Natural killer cell (primary cell): ENCODE measurements at regions not wholly inside any gene's neighbourhood (a gene's known extent, or its start where the extent isn't known, plus 50 kb on each side); places are given as distances from the start of the nearest gene placed in this dataset.

Source experiments
- ATAC-seq, 3 donors: fragments of 150-1000 bp in 2 of 3; fragments of 200-7000 bp in 1 of 3; cut with Tn5 transposase; 1 replicate in 1 of 3; 2 replicates in 2 of 3; pipeline ENCODE4 v1.10.0; 2021; ENCODE audit warnings: mild to moderate bottlenecking in 2 of 3, moderate library complexity in 2 of 3
- DNase-seq, 2 donors: peaks; one replicate each; pipeline versions ENCODE4 v3.0.0 to v3.0.0-alpha.2; 2013 to 2021; ENCODE audit warnings: mixed read lengths in 1 of 2
- H3K27ac ChIP-seq: one replicate; pipeline ENCODE4 v1.5.1; 2013; ENCODE audit warnings: mild to moderate bottlenecking, low read length
- H3K27me3 ChIP-seq: one replicate; pipeline ENCODE4 v1.6.1; 2013; ENCODE audit warnings: low read length; ENCODE audit not compliant: control insufficient read depth, insufficient read depth
- H3K36me3 ChIP-seq: one replicate; pipeline ENCODE4 v1.6.1; 2013; ENCODE audit warnings: low read length; ENCODE audit not compliant: control insufficient read depth, insufficient read depth
- H3K4me1 ChIP-seq: one replicate; pipeline ENCODE4 v1.6.1; 2013; ENCODE audit warnings: low read length; ENCODE audit not compliant: control insufficient read depth, insufficient read depth
- H3K4me3 ChIP-seq: one replicate; pipeline ENCODE4 v1.5.1; 2013; ENCODE audit warnings: low read length
- H3K9me3 ChIP-seq: one replicate; pipeline ENCODE4 v1.6.1; 2013; ENCODE audit warnings: low read length; ENCODE audit not compliant: control insufficient read depth, insufficient read depth
- H3K27ac Mint-ChIP-seq, 2 donors: one replicate each; pipeline ENCODE4 v1.8.0; 2022; ENCODE audit warnings: mild to moderate bottlenecking in 2 of 2, mixed read lengths in 2 of 2, moderate library complexity in 1 of 2
- H3K27me3 Mint-ChIP-seq, 2 donors: one replicate each; pipeline ENCODE4 v1.8.0; 2022; ENCODE audit warnings: low read depth in 2 of 2, mixed read lengths in 2 of 2
- H3K36me3 Mint-ChIP-seq: one replicate; pipeline ENCODE4 v1.8.0; 2022; ENCODE audit warnings: mixed read lengths
- H3K4me1 Mint-ChIP-seq, 2 donors: one replicate each; pipeline ENCODE4 v1.8.0; 2022; ENCODE audit warnings: mixed read lengths in 2 of 2
- H3K4me3 Mint-ChIP-seq: one replicate; pipeline ENCODE4 v1.8.0; 2022; ENCODE audit warnings: mild to moderate bottlenecking, moderate library complexity, mixed read lengths
- H3K9me3 Mint-ChIP-seq, 2 donors: one replicate each; pipeline ENCODE4 v1.8.0; 2022; ENCODE audit warnings: mixed read lengths in 2 of 2
- WGBS: methylation state at CpG from one replicate; pipeline ENCODE4 v1.1.7; 2013; ENCODE audit warnings: missing lambda C conversion rate; ENCODE audit not compliant: insufficient coverage; 5-methylcytosine and 5-hydroxymethylcytosine counted together
- intact Hi-C: fragments of 100-400 bp; cut with micrococcal nuclease; formaldehyde crosslinking; loops from one replicate; pipeline ENCODE4 v1.14.2; 2022
- TF ChIP-seq, protein P1 (sequence below): fragments of 200-600 bp; IDR thresholded peaks from one replicate; pipeline ENCODE4 v1.8.0; 2022; ENCODE audit warnings: antibody characterized with exemption

DNA sequence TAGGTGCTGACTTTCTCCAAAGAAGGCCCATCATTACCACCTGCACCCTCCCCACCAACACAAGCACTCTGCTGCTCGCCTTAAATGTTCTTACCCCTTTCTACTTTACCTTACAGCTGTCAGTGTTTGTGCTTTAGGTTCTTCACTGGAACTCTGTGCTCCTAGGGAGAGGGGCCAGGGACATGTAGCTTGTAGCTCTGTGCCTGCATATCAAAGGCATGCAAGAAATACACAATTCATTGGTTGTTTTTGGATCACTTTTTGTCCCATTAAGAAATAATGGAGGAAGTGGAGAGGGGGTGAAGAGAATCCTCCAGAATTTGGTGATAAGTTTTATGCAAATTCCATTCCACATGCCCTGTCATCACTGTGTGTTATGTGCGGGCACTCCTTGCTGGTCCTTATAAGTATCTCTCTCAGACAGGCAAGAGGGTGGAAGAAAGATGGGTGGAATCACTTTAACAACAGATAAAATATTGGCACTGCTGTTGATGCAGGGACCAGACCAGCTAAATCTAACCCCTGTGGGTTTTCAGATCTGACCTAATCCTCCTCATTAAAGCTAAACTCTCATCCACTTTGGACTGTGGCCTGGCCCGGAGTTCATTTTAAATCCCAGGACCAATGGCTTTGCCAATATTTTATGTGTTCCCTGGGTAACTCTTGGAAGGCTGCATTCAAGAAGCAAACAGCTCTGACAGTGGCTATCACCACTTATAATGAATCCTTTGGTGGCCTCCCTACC, 375.8 kb upstream of the NFE2L3 start:
- Mint-ChIP-seq H3K27ac (no peak overlapping the region), H3K36me3 (no peaks in the 10 kb centered on the region), H3K9me3 (peaks cover 0 to 2% of the 10 kb centered on the region in 2 donors), H3K4me1 (no peaks in the 10 kb centered on the region), H3K4me3 (no peak overlapping the region), H3K27me3 (peaks cover 8 to 10% of the 10 kb centered on the region in 2 donors)
- no peak for ATAC-seq
- Histone ChIP-seq H3K4me3 (no peak overlapping the region), H3K4me1 (no peaks in the 10 kb centered on the region), H3K27ac (no peak overlapping the region), H3K27me3 (no peaks in the 10 kb centered on the region), H3K36me3 (no peaks in the 10 kb centered on the region), H3K9me3 (no peaks in the 10 kb centered on the region)
- TF ChIP-seq, protein P1, sequence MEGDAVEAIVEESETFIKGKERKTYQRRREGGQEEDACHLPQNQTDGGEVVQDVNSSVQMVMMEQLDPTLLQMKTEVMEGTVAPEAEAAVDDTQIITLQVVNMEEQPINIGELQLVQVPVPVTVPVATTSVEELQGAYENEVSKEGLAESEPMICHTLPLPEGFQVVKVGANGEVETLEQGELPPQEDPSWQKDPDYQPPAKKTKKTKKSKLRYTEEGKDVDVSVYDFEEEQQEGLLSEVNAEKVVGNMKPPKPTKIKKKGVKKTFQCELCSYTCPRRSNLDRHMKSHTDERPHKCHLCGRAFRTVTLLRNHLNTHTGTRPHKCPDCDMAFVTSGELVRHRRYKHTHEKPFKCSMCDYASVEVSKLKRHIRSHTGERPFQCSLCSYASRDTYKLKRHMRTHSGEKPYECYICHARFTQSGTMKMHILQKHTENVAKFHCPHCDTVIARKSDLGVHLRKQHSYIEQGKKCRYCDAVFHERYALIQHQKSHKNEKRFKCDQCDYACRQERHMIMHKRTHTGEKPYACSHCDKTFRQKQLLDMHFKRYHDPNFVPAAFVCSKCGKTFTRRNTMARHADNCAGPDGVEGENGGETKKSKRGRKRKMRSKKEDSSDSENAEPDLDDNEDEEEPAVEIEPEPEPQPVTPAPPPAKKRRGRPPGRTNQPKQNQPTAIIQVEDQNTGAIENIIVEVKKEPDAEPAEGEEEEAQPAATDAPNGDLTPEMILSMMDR, result no peak
- whole genome bisulfite sequencing, result 94% methylated on average over 2 of the region's 3 CpGs
- DNase-seq, result no peak
- intact Hi-C loops, result no loop called here

GRCh38 chr7:25776744-25777123, 375.3 kb upstream of the NFE2L3 start:
- Mint-ChIP-seq H3K4me3 (no peak overlapping the region), H3K4me1 (no peaks in the 10 kb centered on the region), H3K9me3 (peaks cover 0 to 2% of the 10 kb centered on the region in 2 donors), H3K27me3 (peaks cover 8 to 10% of the 10 kb centered on the region in 2 donors), H3K36me3 (no peaks in the 10 kb centered on the region), H3K27ac (no peak overlapping the region)
- Histone ChIP-seq H3K27me3 (no peaks in the 10 kb centered on the region), H3K4me3 (no peak overlapping the region), H3K4me1 (no peaks in the 10 kb centered on the region), H3K9me3 (no peaks in the 10 kb centered on the region), H3K27ac (no peak overlapping the region), H3K36me3 (no peaks in the 10 kb centered on the region)
- WGBS, result 81% methylated on average over 1 of the region's 1 CpG
- intact Hi-C loops, result no loop called here
- DNase-seq (no peak), ATAC-seq (no peak)
- TF ChIP-seq, protein P1, result no peak

DNA sequence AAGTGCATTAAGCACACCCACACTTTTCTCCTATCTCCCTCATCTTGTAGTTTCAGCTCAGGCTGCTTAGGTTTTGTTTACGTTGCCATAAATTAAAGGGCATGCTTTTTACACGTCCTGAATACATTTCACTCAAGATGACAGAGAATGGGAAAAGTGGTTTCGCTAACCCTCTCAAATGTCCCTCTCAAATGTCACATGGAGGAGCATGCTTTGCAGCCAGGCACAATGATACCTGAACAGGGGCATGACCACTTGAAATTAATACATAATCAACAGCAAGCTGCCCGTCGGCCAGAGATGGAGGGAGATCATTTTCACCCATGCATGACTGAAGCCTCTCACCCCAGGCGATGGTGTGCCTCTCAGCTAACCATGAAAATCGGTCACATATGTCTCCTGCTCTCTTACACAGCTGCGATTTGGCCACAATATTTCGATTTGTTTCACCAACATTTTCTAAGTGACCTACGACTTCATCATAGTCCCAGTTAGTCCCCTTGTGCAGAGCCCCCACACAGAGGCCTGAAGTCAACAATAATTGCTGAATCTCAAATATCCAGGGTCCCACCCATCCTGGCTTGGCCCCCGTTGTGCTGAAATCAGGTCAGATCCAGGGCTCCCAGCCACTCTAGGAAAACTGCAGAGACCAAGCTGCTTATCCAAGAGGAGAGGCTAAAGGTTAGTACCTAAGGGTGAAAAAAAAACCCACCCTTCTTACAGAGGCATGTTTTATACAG, 373.9 kb upstream of the NFE2L3 start:
- Histone ChIP-seq H3K4me1 (no peaks in the 10 kb centered on the region), H3K4me3 (no peak overlapping the region), H3K27ac (no peak overlapping the region), H3K27me3 (no peaks in the 10 kb centered on the region), H3K9me3 (no peaks in the 10 kb centered on the region), H3K36me3 (no peaks in the 10 kb centered on the region)
- Mint-ChIP-seq H3K9me3 (peaks cover 0 to 2% of the 10 kb centered on the region in 2 donors), H3K4me1 (no peaks in the 10 kb centered on the region), H3K4me3 (no peak overlapping the region), H3K27me3 (peaks cover 6 to 8% of the 10 kb centered on the region in 2 donors), H3K27ac (no peak overlapping the region), H3K36me3 (no peaks in the 10 kb centered on the region)
- 82% methylated on average over 11 of the region's 11 CpGs for WGBS
- ATAC-seq (no peak), DNase-seq (no peak)
- TF ChIP-seq, protein P1, result no peak
- intact Hi-C loops, result no loop called here
